DND-41 (cell line): ENCODE measurements at regions not wholly inside any gene's neighbourhood (a gene's known extent, or its start where the extent isn't known, plus 50 kb on each side); places are given as distances from the start of the nearest gene placed in this dataset.

ENCODE experiments used
- CTCF ChIP-seq: IDR thresholded peaks from 2 replicates; pipeline ENCODE4 v1.5.1; 2012; ENCODE audit warnings: borderline replicate concordance, low read length, moderate library complexity, mild to moderate bottlenecking; ENCODE audit not compliant: poor library complexity, severe bottlenecking; ENCODE audit errors: extremely low read depth
- EZH2 ChIP-seq: IDR thresholded peaks from 3 replicates; pipeline ENCODE4 v1.6.1; 2012; ENCODE audit warnings: borderline replicate concordance, low read depth, mild to moderate bottlenecking, moderate library complexity, low read length, inconsistent platforms; ENCODE audit not compliant: severe bottlenecking

- TF ChIP-seq CTCF (no peak), EZH2 (no peak)
These were observed 142.3 kb downstream of the PCDH18 start for GRCh38 chr4:137389911-137390520.
